Dedifferentiated amniotic fluid mesenchymal stem cell (primary cell): ENCODE measurements at regions not wholly inside any gene's neighbourhood (a gene's known extent, or its start where the extent isn't known, plus 50 kb on each side); places are given as distances from the start of the nearest gene placed in this dataset.
A peak's percentile ranks its signal among the peaks of the same experiment; 100 is the strongest.
"Not testable (repeated sequence)": the region's sequence is repeated elsewhere in the genome, so short reads cannot be mapped to it uniquely, and the experiment has no call there.

Experiments
- DNase-seq: peaks from one replicate; pipeline ENCODE4 v3.0.0-alpha.2; 2016; ENCODE audit errors: extremely low spot score

DNA sequence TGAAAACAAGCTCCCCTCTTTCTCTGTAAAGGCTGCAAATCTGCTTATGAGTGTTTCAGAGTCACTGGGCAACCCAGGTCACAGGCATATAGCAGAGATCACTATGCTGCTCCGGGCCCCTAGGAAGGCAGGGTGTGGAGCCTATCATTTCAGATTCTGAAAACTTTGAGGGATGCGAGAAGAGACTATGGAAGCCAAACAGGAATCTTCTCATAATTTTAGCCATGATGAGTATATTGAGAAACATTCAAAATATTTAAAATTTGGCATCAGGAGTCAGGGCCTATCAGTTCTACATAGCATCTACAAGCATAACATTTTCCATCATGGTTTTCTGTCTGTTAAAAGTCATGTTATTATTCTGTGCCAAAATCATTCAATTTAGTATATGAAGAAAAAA lies 61.7 kb upstream of the ATXN3L start:
- DNase-seq: peak; percentile 50

GRCh38 chrX:13380211-13380610 lies 60.4 kb upstream of the ATXN3L start:
- DNase-seq: no peak

DNA sequence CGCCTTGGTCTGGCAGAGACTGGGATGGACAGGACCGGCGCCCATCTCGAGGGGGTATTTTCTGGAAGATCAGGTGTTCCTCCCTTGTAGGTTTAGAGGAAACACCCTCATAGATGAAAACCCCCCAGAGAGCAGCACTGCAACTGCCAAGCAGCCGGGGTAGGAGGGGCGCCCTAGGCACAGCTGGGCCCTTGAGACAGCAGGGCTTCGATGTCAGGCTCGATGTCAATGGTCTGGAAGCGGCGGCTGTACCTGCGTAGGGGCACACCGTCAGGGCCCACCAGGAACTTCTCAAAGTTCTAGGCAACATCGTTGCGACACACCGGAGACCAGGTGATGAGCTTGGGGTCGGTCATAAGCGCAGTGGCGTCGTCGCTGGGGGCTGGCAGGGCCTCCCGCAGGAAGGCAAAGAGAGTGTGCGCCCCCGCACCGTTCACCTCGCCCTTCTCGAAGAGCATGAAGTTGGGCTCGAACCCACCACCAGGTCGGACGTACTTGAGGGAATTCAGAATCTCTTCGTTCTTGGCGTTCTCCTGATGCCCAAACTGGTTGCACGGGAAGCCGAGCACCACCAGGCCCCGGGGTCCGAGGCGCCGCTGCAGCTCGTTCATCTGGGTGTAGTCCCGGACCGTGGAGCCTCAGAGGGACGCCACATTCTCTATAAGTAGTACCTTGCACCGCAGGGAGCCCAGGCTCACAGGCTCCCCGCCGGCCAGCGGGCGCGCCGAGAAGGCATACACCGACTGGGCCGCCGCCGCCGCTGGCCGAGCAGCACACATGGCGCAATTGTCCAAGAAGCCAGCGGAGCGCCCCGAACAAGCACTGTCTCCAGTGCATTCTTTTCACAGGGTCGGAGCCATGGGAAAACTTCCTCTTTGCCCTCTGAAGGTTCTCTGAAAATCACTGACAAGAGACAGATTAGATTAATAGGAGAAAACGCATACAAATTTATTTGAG lies 59.0 kb upstream of the ATXN3L start:
- DNase-seq: not testable (repeated sequence)

DNA sequence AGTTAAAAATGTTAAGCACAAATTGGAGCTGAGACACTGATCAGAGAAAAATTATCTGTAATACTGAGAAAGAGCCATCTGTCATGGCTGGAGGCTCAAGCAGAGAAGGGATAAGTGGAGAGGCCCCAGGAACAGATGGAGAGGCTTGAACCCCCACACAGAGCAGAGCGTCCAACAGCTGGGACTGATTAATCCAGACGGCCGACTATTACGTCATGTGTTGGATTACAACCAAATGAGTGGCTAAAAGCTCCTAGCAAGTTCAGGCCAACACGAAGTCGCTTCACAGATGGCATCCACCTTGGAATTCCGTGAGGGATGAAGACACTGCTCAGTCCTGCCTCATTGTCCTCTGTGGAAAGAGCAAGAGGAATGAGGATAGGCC lies 57.7 kb upstream of the ATXN3L start:
- peak; percentile 46 for DNase-seq

GRCh38 chrX:13376857-13377549 lies 57.1 kb upstream of the ATXN3L start:
- peak; percentile 93 for DNase-seq

- not testable (repeated sequence) for DNase-seq
These were observed 55.7 kb upstream of the ATXN3L start for GRCh38 chrX:13375596-13375995.

- no peak for DNase-seq
These were observed 54.5 kb upstream of the ATXN3L start for GRCh38 chrX:13374364-13374763.

DNA sequence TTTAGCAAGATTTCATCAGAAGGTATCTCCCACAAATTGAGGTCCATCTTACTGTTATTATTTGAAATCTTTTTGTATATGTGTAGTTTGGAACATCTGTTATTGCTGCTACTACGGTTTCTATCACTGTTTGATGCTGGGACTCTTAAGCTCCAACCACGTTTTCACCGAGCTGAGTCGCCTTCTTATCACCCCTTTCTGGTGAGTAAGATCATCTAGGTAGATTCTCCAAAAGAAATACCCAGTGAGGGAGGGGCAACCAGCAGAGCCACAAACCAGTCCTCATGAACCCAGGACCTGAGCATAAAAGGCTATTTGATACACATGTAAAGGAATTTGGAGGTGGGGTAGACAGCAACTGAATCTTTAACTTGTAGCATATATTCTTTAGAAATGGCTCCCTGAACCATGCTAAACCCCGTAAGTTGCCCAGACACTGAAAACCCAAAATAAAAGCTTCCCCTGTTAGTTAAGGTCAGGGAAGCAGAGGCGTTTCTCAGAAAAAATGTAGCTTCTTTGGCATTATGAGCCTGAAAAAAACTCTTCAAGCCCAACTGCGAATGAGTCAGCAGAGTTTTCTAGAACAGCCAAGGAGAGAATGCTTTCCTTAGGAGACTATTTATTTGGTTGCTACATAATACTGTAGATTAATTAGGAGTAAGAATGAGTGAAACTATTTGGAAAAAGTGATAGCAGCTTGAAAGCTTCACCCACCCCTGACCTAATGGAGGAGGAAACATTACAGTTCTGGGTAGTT lies 53.8 kb upstream of the ATXN3L start:
- peak; percentile 81 for DNase-seq

DNA sequence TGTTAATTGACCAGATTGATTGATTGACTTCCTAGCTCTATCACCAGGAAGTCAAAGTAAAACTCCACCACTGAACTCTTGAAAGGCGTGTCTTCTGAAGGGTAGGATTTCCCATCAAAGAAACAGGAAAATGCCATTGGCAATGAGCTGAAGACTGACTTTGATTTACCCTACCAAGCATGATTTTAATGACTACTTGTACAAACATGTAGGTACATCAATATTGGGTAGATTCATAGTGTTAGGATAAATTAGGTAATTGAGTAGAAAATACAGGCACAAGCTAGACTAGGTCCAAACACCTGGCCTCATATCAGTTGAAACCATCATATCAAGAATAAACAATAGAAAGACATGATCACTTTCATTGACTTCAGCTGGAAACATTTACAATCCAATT lies 53.2 kb upstream of the ATXN3L start:
- DNase-seq: no peak

DNA sequence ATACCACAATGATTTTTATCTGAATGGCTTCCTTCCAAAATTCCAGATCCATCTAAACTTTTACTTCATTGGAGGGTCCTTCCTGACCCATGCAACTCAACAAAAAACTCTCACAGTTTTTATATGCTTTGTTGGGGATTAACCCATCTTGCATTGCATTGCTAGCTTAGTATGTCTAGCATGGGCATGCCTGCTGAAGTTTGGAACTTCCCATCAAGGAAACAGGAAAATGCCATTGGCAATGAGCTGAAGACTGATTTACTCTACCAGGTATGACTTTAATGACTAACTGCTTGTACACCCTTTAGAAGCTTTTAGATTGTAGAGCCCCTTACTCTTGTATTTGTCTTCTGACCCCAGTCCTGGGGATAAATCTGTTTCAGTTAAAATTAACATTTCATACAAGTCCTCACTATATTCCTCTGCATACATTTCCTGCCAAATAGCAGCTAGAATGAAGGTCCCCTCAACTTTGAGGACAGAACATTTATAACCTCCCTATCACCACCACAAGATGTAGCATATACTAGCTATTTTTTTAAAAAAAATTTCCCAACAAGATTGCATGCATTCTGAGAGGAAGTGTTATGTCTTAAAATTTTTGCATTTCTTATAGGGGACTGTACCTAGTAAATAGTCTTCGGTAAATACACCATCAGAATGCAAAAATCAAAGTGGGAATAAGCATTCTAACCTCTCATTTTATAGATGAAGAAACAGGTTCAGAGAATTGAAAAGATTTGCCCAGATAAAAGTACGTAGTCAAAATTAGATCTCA lies 52.5 kb upstream of the ATXN3L start:
- no peak for DNase-seq

DNA sequence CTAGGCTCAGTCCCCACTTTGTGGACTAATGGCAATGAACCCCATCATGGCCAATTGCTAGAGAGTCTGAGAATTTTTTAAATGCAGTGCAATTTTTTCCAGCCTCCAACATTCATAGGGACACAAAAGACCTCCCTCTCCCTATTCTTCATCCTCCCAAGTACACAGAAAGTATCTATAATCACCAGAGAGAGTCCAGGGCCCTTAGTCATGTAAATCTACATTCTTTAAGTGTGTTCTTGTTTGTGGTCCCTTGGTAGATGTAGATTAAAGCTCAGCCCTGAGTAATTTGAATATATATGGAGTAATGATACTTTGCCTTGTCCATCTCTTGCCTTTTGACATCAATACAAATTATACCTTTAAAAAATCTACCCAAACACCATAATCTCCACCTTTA lies 51.3 kb upstream of the ATXN3L start:
- DNase-seq: no peak

- no peak for DNase-seq
These were observed 50.9 kb upstream of the ATXN3L start for GRCh38 chrX:13370713-13371112.
